ENCODE measurements at regions not wholly inside any gene's neighbourhood (a gene's known extent, or its start where the extent isn't known, plus 50 kb on each side); places are given as distances from the start of the nearest gene placed in this dataset.

DNA sequence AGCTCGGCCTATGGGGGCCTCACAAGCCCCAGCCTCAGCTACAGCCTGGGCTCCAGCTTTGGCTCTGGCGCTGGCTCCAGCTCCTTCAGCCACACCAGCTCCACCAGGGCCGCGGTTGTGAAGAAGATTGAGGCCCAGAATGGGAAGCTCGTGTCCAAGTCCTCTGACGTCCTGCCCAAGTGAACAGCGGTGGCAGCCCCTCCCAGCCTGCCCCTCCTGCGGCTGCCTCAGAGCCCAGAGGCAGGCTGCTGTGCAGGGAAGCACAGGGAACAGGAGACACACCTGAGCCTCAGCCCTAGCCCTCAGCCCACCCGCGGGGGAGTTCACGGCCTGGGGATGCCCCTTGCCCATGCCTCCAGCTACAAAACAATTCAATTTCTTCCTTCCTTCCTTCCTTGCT, 75.7 kb upstream of the ZXDA start (continued):
- TF ChIP-seq, protein P1, sequence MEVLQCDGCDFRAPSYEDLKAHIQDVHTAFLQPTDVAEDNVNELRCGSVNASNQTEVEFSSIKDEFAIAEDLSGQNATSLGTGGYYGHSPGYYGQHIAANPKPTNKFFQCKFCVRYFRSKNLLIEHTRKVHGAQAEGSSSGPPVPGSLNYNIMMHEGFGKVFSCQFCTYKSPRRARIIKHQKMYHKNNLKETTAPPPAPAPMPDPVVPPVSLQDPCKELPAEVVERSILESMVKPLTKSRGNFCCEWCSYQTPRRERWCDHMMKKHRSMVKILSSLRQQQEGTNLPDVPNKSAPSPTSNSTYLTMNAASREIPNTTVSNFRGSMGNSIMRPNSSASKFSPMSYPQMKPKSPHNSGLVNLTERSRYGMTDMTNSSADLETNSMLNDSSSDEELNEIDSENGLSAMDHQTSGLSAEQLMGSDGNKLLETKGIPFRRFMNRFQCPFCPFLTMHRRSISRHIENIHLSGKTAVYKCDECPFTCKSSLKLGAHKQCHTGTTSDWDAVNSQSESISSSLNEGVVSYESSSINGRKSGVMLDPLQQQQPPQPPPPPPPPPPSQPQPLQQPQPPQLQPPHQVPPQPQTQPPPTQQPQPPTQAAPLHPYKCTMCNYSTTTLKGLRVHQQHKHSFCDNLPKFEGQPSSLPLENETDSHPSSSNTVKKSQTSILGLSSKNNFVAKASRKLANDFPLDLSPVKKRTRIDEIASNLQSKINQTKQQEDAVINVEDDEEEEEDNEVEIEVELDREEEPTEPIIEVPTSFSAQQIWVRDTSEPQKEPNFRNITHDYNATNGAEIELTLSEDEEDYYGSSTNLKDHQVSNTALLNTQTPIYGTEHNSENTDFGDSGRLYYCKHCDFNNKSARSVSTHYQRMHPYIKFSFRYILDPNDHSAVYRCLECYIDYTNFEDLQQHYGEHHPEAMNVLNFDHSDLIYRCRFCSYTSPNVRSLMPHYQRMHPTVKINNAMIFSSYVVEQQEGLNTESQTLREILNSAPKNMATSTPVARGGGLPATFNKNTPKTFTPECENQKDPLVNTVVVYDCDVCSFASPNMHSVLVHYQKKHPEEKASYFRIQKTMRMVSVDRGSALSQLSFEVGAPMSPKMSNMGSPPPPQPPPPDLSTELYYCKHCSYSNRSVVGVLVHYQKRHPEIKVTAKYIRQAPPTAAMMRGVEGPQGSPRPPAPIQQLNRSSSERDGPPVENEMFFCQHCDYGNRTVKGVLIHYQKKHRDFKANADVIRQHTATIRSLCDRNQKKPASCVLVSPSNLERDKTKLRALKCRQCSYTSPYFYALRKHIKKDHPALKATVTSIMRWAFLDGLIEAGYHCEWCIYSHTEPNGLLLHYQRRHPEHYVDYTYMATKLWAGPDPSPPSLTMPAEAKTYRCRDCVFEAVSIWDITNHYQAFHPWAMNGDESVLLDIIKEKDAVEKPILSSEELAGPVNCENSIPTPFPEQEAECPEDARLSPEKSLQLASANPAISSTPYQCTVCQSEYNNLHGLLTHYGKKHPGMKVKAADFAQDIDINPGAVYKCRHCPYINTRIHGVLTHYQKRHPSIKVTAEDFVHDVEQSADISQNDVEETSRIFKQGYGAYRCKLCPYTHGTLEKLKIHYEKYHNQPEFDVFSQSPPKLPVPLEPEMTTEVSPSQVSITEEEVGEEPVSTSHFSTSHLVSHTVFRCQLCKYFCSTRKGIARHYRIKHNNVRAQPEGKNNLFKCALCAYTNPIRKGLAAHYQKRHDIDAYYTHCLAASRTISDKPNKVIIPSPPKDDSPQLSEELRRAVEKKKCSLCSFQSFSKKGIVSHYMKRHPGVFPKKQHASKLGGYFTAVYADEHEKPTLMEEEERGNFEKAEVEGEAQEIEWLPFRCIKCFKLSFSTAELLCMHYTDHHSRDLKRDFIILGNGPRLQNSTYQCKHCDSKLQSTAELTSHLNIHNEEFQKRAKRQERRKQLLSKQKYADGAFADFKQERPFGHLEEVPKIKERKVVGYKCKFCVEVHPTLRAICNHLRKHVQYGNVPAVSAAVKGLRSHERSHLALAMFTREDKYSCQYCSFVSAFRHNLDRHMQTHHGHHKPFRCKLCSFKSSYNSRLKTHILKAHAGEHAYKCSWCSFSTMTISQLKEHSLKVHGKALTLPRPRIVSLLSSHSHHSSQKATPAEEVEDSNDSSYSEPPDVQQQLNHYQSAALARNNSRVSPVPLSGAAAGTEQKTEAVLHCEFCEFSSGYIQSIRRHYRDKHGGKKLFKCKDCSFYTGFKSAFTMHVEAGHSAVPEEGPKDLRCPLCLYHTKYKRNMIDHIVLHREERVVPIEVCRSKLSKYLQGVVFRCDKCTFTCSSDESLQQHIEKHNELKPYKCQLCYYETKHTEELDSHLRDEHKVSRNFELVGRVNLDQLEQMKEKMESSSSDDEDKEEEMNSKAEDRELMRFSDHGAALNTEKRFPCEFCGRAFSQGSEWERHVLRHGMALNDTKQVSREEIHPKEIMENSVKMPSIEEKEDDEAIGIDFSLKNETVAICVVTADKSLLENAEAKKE (CRISPR knock-in tag; IDR thresholded peaks at IDR 0.05): no peak
- TF ChIP-seq CREB1 (CRISPR knock-in tag; IDR thresholded peaks at IDR 0.05; ENCODE audit: low read depth) (no peak), JUNB (IDR thresholded peaks at IDR 0.05; ENCODE audit: unreplicated experiment) (no peak)
- TF ChIP-seq, protein P2, sequence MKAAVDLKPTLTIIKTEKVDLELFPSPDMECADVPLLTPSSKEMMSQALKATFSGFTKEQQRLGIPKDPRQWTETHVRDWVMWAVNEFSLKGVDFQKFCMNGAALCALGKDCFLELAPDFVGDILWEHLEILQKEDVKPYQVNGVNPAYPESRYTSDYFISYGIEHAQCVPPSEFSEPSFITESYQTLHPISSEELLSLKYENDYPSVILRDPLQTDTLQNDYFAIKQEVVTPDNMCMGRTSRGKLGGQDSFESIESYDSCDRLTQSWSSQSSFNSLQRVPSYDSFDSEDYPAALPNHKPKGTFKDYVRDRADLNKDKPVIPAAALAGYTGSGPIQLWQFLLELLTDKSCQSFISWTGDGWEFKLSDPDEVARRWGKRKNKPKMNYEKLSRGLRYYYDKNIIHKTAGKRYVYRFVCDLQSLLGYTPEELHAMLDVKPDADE (IDR thresholded peaks at IDR 0.05): no peak

DNA sequence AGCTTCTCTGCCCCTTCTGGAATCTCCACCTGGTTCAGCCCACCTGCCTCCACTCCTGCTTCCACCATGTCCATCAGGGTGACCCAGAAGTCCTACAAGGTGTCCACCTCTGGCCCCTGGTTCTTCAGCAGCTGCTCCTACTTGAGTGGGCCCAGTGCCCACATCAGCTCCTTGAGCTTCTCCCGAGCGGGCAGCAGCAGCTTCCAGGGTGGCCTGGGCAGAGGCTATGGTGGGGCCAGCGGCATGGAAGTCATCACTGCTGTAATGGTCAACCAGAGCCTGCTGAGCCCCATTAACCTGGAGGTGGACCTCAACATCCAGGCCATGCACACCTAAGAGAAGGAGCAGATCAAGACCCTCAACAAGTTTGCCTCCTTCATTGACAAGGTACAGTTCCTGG, 74.4 kb upstream of the ZXDA start:
- Histone ChIP-seq H3K79me2 (replicated peaks; ENCODE audit: insufficient read depth) (no peaks in the 10 kb centered on the region), H3K9me2 (ENCODE audit: insufficient read depth) (no peaks in the 10 kb centered on the region), H3K4me1 (ENCODE audit: insufficient read depth) (no peaks in the 10 kb centered on the region), H3K36me3 (ENCODE audit: insufficient read depth) (no peaks in the 10 kb centered on the region), H3K27ac (ENCODE audit: low read depth) (no peak overlapping the region), H2AFZ (no peak overlapping the region), H4K20me1 (replicated peaks; ENCODE audit: insufficient read depth) (no peaks in the 10 kb centered on the region), H3F3A (replicated peaks; ENCODE audit: low read depth) (no peaks in the 10 kb centered on the region), H3K27me3 (ENCODE audit: insufficient read depth) (no peaks in the 10 kb centered on the region), H3K4me3 (no peak overlapping the region), H3K4me2 (no peak overlapping the region)
- DNase-seq (ENCODE audit: low spot score): no peak
- ATAC-seq: no peak
- peaks cover 72% of the 10 kb centered on the region for H3K9me3 Mint-ChIP-seq
- H3K4me3 Mint-ChIP-seq: no peak overlapping the region
- H3K27ac Mint-ChIP-seq: no peak overlapping the region
- no peaks in the 10 kb centered on the region for H3K4me1 Mint-ChIP-seq
- H3K36me3 Mint-ChIP-seq (ENCODE audit: low read depth): peaks cover 16% of the 10 kb centered on the region; the same call in 2 of the 3 replicates
- H3K27me3 Mint-ChIP-seq (ENCODE audit: insufficient read depth, low read depth, poor library complexity): no peaks in the 10 kb centered on the region
- TF ChIP-seq STAT1 (IDR thresholded peaks at IDR 0.05; ENCODE audit: unreplicated experiment): no peak
- no peak for TF ChIP-seq EZH2phosphoT487 (IDR thresholded peaks at IDR 0.05; ENCODE audit: unreplicated experiment)
- TF ChIP-seq, protein P1 (CRISPR knock-in tag; IDR thresholded peaks at IDR 0.05): no peak
- no peak for TF ChIP-seq POLR2AphosphoS5 (IDR thresholded peaks at IDR 0.05; ENCODE audit: low read depth)
- TF ChIP-seq NANOG (IDR thresholded peaks at IDR 0.05; ENCODE audit: borderline replicate concordance): no peak
- TF ChIP-seq ZNF331 (CRISPR knock-in tag; IDR thresholded peaks at IDR 0.05; ENCODE audit: low read depth): no peak
